Osteoblast (primary cell): ENCODE measurements at regions not wholly inside any gene's neighbourhood (a gene's known extent, or its start where the extent isn't known, plus 50 kb on each side); places are given as distances from the start of the nearest gene placed in this dataset.

ENCODE experiments used
- DNase-seq: peaks from one replicate; pipeline ENCODE4 v3.0.0; 2011; ENCODE audit warnings: low spot score, mixed read lengths; ENCODE audit not compliant: insufficient read length; ENCODE audit errors: missing footprints
- H2AFZ ChIP-seq: 2 replicates; pipeline ENCODE4 v1.6.0; 2011; ENCODE audit warnings: mild to moderate bottlenecking, low read length
- H3K27ac ChIP-seq: 2 replicates; pipeline ENCODE4 v1.5.1; 2011; ENCODE audit warnings: mild to moderate bottlenecking, low read depth, low read length, moderate library complexity
- H3K27me3 ChIP-seq: 2 replicates; pipeline ENCODE4 v1.6.0; 2012; ENCODE audit warnings: mild to moderate bottlenecking, control low read depth, inconsistent platforms, low read length, moderate library complexity; ENCODE audit not compliant: insufficient read depth
- H3K36me3 ChIP-seq: 2 replicates; pipeline ENCODE4 v1.5.1; 2011; ENCODE audit warnings: mild to moderate bottlenecking, low read length, control low read depth, moderate library complexity; ENCODE audit not compliant: insufficient read depth
- H3K4me1 ChIP-seq: 2 replicates; pipeline ENCODE4 v1.5.1; 2011; ENCODE audit warnings: mild to moderate bottlenecking, low read length, control low read depth, moderate library complexity; ENCODE audit not compliant: insufficient read depth
- H3K4me2 ChIP-seq: 2 replicates; pipeline ENCODE4 v1.6.0; 2011; ENCODE audit warnings: mild to moderate bottlenecking, low read length; ENCODE audit not compliant: insufficient read depth
- H3K4me3 ChIP-seq: fragments of 200-600 bp; sonication (generic); 3 replicates; pipeline ENCODE4 v1.5.1; 2012; ENCODE audit warnings: mild to moderate bottlenecking, low read length, inconsistent platforms; ENCODE audit not compliant: insufficient read depth
- H3K79me2 ChIP-seq: 2 replicates; pipeline ENCODE4 v1.6.0; 2012; ENCODE audit warnings: mild to moderate bottlenecking, low read length, control low read depth, inconsistent platforms; ENCODE audit not compliant: insufficient read depth
- H3K9me3 ChIP-seq: 2 replicates; pipeline ENCODE4 v1.5.1; 2011; ENCODE audit warnings: low read depth, low read length, control low read depth
- H4K20me1 ChIP-seq: 2 replicates; pipeline ENCODE4 v1.6.0; 2012; ENCODE audit warnings: mild to moderate bottlenecking, low read length, control low read depth; ENCODE audit not compliant: insufficient read depth
- TF ChIP-seq, protein P1 (sequence below): IDR thresholded peaks from 2 replicates; pipeline ENCODE4 v1.5.1; 2011; ENCODE audit warnings: mild to moderate bottlenecking, low read depth, low read length, moderate library complexity; ENCODE audit errors: extremely low read depth

- H3K27me3 ChIP-seq, result no peaks in the 10 kb centered on the region
- no peak overlapping the region for H3K4me3 ChIP-seq
- H3K4me2 ChIP-seq, result no peak overlapping the region
- no peaks in the 10 kb centered on the region for H3K36me3 ChIP-seq
- no peaks in the 10 kb centered on the region for H3K4me1 ChIP-seq
- DNase-seq, result no peak
- TF ChIP-seq, protein P1, sequence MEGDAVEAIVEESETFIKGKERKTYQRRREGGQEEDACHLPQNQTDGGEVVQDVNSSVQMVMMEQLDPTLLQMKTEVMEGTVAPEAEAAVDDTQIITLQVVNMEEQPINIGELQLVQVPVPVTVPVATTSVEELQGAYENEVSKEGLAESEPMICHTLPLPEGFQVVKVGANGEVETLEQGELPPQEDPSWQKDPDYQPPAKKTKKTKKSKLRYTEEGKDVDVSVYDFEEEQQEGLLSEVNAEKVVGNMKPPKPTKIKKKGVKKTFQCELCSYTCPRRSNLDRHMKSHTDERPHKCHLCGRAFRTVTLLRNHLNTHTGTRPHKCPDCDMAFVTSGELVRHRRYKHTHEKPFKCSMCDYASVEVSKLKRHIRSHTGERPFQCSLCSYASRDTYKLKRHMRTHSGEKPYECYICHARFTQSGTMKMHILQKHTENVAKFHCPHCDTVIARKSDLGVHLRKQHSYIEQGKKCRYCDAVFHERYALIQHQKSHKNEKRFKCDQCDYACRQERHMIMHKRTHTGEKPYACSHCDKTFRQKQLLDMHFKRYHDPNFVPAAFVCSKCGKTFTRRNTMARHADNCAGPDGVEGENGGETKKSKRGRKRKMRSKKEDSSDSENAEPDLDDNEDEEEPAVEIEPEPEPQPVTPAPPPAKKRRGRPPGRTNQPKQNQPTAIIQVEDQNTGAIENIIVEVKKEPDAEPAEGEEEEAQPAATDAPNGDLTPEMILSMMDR, result no peak
- no peaks in the 10 kb centered on the region for H4K20me1 ChIP-seq
- no peak overlapping the region for H2AFZ ChIP-seq
- no peaks in the 10 kb centered on the region for H3K9me3 ChIP-seq
- no peaks in the 10 kb centered on the region for H3K79me2 ChIP-seq
- H3K27ac ChIP-seq, result no peak overlapping the region
Measured at GRCh38 chr2:7226501-7226900, 309.3 kb downstream of the RNF144A start.

GRCh38 chr2:7233126-7233525 is 315.9 kb downstream of the RNF144A start:
- no peaks in the 10 kb centered on the region for H3K79me2 ChIP-seq
- no peaks in the 10 kb centered on the region for H3K9me3 ChIP-seq
- no peaks in the 10 kb centered on the region for H3K36me3 ChIP-seq
- no peak for DNase-seq
- no peak overlapping the region for H2AFZ ChIP-seq
- no peaks in the 10 kb centered on the region for H3K4me1 ChIP-seq
- TF ChIP-seq, protein P1, result no peak
- no peak overlapping the region for H3K4me3 ChIP-seq
- no peaks in the 10 kb centered on the region for H3K27me3 ChIP-seq
- no peak overlapping the region for H3K27ac ChIP-seq
- H4K20me1 ChIP-seq, result no peaks in the 10 kb centered on the region
- no peak overlapping the region for H3K4me2 ChIP-seq

DNA sequence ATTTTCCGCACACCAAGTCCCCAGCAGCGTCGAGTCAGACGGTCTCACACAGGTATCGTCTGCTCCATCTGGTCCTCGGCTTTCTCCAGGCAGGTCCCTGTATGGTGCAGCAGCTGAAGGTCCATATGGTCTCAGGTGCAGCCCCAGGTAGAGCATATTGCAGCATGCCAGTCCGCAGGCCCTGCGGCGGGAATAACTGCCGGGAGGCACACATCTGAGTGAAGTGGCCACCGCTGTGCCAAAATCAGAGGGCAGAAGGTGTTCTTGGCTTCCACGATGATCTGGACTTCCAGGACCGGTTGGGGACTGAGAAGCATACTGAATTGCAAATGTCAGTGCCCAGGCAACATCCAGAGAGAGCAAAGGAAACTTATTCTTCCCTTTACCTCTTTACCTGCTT is 320.3 kb downstream of the RNF144A start:
- TF ChIP-seq, protein P1, result no peak
- no peak overlapping the region for H2AFZ ChIP-seq
- no peaks in the 10 kb centered on the region for H4K20me1 ChIP-seq
- no peak overlapping the region for H3K4me3 ChIP-seq
- no peaks in the 10 kb centered on the region for H3K79me2 ChIP-seq
- H3K36me3 ChIP-seq, result no peaks in the 10 kb centered on the region
- no peak for DNase-seq
- H3K4me2 ChIP-seq, result no peak overlapping the region
- H3K27ac ChIP-seq, result no peak overlapping the region
- H3K27me3 ChIP-seq, result no peaks in the 10 kb centered on the region
- no peaks in the 10 kb centered on the region for H3K9me3 ChIP-seq
- H3K4me1 ChIP-seq, result no peaks in the 10 kb centered on the region

DNA sequence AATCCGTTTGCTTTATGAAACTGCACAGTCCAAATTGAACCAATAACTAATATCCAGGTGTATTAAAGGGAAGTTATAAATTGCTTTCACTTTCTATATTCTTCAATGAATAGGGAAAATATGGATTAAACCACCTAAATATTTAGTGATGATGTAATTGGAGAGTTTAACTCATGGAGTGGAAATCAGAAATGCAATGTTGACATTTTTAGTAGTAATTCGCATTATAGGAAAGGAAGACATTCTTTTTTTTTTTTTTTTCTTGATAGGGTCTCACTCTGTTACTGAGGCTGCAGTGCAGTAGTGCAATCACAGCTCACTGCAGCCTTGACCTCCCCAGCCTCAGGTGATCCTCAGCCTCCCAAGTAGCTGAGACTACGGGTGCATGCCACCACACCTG is 321.9 kb downstream of the RNF144A start:
- H3K36me3 ChIP-seq, result no peaks in the 10 kb centered on the region
- no peak overlapping the region for H2AFZ ChIP-seq
- TF ChIP-seq, protein P1, result no peak
- H4K20me1 ChIP-seq, result no peaks in the 10 kb centered on the region
- no peaks in the 10 kb centered on the region for H3K4me1 ChIP-seq
- no peaks in the 10 kb centered on the region for H3K9me3 ChIP-seq
- no peaks in the 10 kb centered on the region for H3K27me3 ChIP-seq
- H3K4me2 ChIP-seq, result no peak overlapping the region
- DNase-seq, result no peak
- H3K27ac ChIP-seq, result no peak overlapping the region
- H3K79me2 ChIP-seq, result no peaks in the 10 kb centered on the region
- no peak overlapping the region for H3K4me3 ChIP-seq
